ENCODE measurements at regions not wholly inside any gene's neighbourhood (a gene's known extent, or its start where the extent isn't known, plus 50 kb on each side); places are given as distances from the start of the nearest gene placed in this dataset.

DNA sequence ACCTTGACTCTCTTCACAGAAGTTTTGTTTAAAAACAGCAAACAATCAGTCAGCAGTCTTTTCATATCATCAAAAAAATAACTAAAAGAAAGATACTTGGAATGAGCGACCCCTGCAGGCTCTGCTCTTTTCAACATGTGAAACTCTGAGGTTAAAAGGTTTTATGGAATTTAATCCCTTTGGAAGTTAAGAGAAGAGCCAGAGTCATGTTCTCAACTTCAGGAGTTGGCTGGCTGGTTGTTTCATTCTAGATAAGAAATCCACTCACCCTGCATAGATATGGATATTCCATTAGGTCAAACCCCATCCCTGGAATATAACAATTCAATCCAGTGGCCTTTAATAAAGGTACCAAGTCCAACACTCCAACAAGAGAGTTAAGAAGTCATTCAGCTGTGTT is 115.6 kb upstream of the RMDN2 start:
- DNase-seq = no peak

DNA sequence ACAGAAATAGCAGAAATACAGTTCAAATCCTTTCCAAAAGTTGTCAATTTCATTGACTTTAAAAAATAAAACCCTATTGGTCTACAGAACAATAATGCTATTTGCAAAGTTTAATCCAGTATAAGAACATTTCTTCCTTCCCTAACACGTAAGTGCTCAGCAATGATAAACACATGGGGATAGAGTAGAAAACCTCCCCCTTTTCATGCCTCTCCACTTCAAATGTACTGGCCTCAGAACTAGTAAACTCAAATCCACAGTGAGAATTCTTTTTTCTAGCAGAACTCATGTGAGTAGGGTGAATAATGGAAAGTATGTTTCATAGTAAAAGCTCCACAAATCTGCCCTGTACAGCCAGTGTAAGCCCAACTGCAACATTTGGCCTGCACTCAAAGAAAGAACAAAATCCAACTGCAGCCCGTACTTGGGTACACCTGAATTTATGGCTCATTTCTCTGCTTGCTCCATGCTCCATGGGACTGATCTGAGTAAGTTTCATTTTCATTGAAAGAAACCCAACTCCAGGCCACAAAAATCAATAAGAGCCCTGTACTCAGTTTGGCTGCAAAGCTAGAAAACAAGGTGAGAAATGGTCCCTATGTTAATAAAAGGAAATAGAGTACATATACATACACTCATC is 115.0 kb upstream of the RMDN2 start:
- no peak for DNase-seq

DNA sequence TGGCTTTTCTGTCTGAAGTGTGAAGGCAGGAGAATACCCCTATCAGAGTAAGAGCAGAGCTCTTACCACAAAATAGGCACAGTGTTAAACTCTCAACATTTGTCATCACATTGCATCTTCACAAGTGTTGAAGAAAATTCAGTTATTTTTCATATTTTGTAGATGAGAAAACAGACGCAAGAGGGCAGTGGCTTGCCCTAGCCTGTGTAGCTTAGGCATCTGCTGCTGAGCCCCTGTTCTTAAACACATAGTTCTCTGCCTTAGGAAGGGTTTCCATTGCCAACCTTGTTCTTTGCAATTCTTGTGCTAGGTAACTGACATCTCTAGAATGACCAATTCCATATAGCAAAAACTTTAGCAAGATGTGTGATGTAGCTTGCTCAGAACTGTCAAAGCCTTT is 112.7 kb upstream of the RMDN2 start:
- no peak for DNase-seq

DNA sequence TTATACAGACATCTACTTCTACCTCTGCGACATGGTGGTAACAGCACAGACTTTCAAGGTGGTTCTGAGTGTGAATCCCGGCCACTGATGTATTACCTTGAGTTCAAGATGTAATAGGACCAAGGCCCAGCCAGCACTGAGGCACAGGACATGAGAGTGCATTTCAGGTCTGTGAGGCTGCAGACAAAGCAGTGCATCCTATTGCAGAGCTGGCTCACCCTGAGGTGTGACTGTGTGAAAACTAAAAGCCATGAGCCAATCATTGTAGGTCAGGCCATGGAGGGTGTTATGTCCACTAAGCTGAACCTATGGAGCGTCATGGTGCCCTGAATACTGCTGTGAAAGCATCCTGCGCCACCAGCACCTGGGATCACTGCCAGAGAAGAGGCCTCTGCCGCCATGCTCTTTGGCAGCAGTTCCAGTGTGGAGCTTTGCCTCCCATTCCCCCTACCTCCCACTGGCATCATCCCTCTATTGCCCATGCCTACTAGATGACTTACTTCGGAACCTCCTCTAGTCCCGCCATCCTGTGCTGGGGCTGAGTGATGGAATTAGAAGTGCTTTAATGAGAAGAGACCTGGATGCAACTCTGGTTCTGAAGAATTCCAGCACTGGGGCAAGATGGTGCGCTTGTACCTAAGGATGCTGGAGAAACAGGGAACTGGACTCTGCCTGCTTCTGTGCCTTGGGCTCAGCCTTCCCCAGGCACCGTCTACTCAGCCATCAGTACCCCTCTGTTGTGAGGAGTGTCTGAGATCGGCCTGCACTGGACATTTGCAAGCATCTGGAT is 112.0 kb upstream of the RMDN2 start:
- DNase-seq = no peak

DNA sequence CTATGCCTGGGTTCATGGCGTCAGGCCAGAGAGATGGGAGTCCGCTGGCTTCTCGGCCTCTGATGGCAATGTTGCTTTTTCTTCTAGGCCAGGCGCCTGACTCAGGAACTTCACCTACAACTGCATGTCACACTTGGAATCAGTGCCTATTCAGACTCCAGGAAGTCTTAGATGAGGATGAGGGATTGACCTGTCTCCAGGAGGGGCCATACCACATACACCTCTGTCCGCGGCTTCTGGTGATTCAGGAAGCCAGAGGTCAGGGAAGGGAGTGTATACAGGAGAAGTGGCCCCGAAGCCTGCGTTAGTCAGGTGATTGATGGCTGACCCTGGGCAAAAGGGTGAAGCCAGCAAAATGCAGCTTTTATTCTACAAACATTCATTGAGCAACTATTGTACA is 109.1 kb upstream of the RMDN2 start:
- DNase-seq = no peak

DNA sequence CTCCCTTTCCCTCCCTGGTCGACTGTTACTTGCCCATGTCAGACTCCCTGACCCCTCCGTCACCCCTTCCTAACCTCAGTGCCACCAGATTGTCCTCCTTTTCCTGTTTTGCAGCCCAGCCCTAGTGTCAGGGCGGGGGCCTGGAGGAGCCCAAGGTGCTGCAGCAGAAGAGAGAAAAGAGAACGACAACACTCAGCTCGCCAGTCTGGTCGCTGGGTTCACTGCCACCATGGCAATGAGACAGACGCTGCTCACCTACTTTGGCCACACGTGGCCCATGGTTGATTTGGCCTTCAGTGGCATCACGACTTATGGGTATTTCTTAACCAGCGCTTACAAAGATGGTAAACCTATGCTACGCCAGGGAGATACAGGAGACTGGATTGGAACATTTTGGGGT is 108.4 kb upstream of the RMDN2 start:
- no peak for DNase-seq

DNA sequence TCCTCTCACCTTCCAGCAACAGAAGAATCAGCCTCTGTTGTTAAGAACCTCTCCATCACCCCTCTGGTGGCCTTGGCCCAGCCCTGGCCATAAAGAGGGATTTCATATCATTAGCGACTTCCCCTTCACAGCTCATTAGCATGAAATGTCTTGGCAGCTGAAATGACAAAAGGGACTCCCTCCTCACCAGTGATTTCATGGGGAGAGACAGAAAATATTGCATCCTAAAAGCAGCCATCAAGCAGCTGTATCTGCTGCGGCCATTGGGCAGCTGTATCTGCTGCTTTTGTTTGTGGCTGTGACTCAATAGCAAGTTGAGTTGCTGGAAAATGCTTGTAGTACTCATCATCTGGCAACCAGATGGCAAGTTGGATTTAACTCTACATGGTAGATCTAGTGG is 105.9 kb upstream of the RMDN2 start:
- no peak for DNase-seq

DNA sequence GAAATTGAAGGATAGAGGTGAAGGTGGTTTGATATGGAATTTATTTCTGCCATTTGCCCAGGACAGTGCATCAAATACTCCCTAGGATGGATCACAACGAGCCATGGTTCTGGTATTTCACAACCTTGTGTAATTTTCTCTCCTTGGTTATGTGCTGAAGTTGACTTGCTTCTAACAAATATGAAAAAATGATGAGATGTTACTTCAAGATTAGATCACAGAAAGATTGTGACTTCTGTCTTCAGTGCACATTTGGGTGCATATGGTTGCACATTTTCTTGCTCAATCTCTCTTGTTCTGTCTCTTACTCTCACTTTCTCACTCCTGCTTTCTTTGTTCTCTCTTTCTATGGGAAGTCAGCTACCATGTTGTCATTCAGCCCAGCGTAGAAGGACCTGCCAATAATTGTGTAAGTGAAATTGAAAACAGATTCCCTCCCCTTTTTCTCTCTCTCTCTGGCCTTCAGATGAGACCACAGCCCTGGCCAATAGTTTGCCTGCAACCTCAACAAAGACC is 104.6 kb upstream of the RMDN2 start:
- DNase-seq = no peak

DNA sequence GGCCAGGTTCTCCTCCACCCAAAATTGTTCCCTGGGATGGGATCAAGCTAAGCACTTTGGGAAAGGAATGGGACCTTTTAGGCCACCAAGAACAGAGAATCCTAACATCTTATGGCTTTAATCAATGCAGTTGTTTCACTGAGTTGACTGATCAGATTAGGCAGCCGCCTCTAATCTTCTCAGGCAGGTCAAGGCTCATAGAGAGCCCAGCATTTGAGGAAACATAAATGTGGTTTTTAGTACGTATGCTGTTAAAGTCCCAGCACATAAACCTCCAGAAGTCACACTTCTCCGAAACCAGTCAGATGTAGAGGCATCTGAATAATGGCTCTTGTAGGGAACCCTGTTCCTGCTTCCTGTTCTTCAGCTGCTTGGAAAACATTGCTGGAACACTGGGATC is 99.5 kb upstream of the RMDN2 start:
- DNase-seq = no peak

DNA sequence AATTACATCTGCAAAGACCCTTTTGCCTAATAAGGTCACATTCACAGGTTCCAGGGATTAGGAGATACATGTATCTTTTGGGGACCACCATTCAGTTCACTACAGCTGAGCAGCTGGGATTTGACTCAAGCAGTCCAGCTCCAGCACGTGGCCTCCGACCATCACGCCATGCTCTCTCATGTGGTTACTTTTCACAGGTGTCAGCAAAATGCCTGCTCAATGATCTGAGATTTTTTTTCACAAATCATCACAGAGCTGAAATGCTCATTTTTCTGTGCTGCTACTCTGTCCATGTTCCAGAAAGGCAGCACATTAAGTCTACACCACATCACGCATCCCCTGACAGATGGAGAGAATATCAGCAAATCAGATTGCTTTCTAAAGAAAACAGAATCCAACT is 98.5 kb upstream of the RMDN2 start:
- no peak for DNase-seq

DNA sequence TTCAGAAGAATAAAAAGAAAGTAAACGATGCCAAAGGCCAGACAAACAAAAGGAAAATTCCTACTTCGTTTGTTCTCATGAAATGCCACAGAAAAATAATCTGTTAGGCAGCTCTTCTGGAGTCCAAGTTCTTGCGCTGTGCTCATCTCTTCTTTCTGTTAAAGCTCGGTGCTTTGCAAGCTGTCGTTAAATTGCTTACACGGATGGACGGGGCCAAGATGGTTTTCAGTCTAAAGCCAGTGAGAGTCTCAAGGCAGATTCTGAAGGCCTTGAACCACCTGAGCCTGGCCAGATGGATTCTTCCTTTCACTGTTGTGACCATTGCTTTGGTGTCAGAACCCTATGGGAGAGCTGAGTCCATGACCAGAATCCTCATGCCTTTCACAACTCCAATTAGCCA is 97.6 kb upstream of the RMDN2 start:
- DNase-seq = no peak

DNA sequence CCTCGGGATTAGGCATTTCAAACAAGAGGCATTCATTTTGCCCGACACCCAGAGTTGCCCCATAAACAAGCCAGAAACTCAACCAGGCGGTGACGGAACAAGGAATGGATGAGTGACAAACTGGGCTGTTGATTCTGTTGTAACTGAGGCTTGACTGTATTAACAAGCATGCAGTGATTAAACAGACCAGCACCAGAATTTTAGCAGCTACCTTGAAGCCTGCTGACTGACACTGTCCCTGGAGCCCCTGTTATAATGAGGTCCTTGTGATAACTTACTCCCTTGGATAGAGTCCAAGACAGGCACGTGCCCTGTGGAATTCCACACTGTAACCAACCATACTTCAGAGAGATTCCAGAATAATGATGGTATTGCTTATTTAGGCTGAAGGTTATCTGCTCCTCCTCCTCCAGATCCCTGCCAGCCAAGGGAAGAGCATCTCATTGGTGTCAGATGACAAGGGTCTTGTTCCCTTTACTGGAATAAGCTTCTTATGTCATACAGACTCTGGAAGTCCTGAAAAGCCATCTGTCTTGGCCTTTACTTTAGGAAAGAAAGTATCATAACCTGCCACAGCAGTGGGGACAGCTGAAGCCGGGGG is 97.1 kb upstream of the RMDN2 start:
- peak; percentile 68 for DNase-seq

DNA sequence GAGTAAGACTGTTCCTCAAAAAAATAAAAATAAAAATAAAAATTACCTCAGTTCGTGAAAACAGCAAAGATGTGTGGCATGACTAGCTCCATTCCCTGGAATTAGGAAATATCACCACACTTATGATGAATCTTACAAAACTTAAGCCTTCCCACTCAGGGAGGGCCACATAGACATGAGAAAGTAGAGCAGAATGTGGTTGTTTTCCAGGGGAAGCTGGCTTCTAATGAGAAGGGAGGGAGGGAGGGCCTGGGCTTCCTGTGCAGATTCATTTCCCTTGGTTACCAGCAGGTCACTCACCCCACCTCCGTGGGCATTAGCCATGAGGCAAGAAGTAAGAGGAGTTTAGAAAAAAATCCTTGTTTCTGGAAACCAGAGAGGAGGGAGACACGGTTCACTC is 95.9 kb upstream of the RMDN2 start:
- no peak for DNase-seq

DNA sequence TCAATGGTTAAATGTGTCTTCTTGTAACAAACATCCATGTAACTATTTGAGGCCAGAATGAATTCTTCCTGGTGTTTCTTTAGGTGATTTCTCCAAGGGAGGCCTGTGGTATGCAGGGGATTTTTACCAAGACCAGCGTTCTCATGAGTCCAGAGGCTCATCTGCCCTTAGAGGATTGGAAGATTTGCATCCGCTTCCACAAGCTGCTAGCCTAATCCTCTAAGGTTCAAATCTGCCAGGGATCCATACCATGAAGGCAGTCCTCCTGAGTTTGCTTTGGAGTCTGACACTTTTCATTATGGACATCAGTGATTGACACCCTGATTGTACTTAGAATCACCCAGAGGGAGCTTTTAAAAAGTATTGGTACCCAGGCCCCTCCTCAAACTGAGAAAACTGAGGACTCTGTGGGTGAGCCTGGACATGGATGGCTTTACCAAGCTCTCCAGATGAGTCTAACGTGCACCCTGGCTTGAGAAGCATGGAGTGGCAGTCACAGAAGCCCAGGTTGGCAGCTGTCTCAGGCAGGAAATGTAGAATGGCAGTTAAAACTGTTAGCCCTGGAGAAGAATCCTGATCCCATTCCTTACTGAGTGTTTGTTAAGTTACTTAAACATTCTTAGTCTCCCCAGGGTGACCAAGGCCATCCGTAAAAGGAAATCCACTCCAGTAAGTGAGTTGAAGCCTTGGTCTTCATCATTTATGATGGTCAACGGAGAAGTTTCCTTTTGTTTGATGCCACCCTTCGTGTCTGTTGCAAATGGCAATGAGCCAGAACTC is 95.3 kb upstream of the RMDN2 start:
- DNase-seq = no peak

DNA sequence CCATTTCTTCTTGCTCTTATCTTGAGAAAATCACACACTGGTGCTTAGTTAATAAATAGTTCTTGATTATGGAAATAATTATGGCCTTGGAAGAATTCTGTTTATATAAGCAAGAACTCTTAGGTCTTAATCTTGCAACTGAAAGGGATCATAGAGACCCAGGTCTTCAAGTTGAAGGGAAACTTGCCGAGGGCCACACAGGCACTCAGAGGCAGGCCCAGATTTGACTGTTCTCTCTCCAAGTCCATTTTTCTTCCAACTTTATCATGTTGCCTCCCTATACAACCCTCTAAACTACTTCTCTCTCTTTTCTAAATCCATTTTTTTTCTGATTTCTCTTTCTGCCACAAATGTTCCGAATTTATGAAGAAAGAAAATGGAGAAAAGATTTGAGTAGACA is 94.5 kb upstream of the RMDN2 start:
- DNase-seq = no peak

DNA sequence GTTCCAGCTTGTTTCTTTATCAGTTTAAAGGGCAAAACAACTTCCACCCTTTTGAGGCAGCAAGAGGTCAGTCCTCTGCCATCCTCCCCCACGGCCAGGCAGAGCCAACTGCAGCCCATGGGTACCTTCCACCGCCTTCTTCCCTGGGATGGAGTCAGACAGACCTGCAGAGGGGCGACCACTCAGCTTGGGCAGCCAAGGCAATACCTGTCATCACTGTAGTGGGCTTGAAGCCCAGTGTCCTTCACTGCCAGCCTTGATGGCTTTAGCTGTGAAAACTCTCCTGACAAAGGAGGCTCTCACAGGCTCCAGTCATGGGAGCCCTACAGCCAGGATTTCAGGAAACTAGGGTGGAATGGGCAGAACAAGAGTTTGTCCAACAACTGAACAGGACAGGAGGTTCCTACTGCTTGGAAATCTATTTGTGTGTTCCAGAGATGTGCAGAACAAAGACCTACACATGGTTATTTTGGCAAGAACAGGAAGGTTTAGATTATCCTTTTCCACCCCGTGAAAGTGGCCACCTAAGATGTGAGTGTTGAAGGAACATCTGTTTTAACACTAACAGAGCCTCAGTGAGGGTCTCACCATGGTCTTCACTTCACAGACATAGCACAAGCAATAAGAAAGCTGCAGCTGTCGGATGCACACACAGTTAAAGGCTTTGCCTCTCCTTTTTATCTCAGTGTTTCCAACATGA is 93.9 kb upstream of the RMDN2 start:
- DNase-seq = no peak

DNA sequence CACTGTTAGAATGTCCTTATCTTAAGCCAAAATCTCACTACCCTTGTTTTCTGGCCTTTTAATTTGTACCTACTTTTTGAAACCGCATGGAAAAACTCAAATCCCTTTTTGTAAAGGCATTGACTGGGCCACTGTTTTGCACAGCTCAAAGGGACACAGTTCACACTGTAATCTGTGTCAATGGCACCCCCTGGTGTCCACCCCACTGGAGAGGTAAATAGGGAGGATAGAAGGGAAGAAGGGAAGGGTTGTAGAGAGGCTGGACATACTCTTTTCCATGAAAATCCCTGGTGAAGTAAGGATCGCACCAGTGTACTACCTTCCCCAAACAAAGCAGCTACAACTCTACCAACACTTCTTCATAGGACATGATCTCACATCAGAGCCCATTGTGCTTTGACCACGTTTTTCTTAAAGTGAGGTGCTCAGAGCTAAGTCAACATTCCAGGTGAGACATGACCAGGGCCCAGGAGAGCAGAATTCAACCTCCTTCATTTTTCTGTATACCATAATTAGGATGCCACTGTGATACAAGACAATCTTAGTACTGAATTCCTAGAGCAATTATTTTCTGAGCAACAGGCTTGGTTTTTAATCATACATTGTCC is 92.4 kb upstream of the RMDN2 start:
- peak; percentile 89 for DNase-seq

DNA sequence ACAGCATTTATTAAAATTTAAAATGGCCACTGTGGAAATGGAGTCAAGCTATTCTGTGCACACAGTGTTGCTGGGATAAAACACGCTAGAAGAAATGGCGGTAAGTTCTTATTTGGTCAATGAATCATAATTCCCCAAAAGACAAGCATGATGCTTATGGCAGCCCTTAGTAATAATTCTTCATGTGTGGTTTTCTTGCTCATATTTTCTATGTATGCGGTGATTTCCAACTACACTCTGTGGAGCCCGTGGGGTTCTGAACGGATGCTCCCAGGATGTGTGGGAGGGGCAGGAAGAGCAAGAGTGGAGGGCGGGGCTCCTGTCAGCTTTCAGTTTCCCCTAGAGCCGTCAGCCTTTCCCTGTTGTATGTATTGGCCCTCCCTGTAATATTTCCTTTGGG is 91.7 kb upstream of the RMDN2 start:
- DNase-seq = no peak

DNA sequence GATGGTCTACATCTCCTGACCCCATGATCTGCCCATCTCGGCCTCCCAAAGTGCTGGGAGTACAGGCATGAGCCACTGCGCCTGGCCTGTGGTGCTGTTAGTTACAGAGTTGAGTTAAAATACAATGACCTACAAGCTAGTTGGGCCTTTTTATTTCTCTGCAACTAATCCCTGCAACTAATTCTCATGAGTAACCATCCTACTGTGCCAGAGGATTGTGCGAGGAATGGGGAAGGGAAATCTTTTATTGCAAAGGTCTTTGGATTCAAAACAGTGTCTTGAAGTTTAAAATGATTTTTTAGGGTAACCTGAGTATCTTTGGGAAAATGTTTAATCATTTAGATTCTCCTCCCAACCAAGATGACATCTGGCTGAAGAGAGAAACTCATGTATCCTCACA is 88.8 kb upstream of the RMDN2 start:
- DNase-seq = no peak

DNA sequence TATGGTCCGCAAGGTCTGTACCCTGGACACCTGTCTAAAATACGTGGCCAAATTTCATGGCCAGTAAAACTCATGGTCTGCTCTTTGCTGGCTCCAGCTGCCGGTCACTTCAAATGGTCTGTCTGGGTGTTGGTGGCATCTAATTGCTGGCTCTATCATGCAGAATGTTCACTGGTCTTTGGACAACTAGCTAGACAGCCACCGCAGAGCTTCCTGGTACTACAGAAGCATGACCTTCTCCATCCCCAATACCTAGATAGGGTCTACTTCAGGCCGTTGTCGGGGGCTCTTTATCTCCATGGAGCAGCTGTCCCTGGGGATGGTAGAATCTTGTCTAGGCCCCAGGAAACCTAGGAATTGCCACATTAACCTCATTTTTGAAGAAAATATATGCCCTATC is 88.4 kb upstream of the RMDN2 start:
- DNase-seq = no peak

DNA sequence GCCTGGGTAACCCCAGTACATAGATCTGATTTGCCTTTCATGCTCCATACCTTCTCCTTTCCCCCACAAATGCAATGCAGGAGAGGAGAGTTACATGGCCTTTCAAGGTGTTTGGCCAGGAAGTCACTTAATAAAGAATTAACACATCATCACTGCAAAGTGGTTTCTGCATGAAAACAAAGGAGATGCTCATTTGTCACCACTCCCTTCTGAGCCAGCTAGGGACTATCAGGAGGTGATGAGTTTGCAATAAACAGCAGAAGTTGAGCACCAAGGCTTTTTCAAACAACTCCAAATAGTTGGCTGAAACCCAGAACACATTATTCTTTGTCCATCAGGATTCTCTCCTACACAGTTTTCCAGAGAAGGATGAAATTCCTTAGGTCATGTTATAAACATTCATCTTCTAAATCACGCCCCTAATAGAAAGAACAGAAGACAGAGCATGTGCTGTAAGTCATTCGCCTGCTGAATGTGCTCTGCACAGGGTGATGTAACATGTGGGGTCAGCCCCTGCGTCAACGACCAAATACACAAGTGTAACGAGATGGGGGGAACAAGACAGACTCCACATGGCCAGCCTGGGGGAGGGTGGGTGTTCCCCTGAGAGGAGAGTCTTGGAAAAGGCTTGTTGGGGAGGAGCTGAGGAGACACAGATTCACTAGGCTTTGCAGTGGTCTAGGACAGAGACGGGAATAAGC is 87.3 kb upstream of the RMDN2 start:
- DNase-seq = peak; percentile 74
